Endodermal cell (in vitro differentiated cells): ENCODE measurements at regions not wholly inside any gene's neighbourhood (a gene's known extent, or its start where the extent isn't known, plus 50 kb on each side); places are given as distances from the start of the nearest gene placed in this dataset.

Experiments
- DNase-seq: peaks from one replicate; pipeline ENCODE4 v3.0.0-alpha.2; 2017
- H3K27ac ChIP-seq: 2 replicates; pipeline ENCODE4 v1.5.1; 2013; ENCODE audit warnings: mild to moderate bottlenecking, low read depth, low read length, moderate library complexity
- H3K27me3 ChIP-seq: 2 replicates; pipeline ENCODE4 v1.6.1; 2013; ENCODE audit warnings: mild to moderate bottlenecking, low read length, moderate library complexity; ENCODE audit not compliant: insufficient read depth, control insufficient read depth, poor library complexity, severe bottlenecking
- H3K36me3 ChIP-seq: 2 replicates; pipeline ENCODE4 v1.7.0; 2013; ENCODE audit warnings: mild to moderate bottlenecking, low read length, moderate library complexity; ENCODE audit not compliant: control insufficient read depth, insufficient read depth
- H3K4me1 ChIP-seq: one replicate; pipeline ENCODE4 v1.7.0; 2013; ENCODE audit warnings: low read length; ENCODE audit not compliant: control insufficient read depth, insufficient read depth
- H3K4me3 ChIP-seq: 2 replicates; pipeline ENCODE4 v1.5.1; 2013; ENCODE audit warnings: mild to moderate bottlenecking, low read length, moderate library complexity
- H3K9ac ChIP-seq: 2 replicates; pipeline ENCODE4 v1.6.1; 2013; ENCODE audit warnings: mild to moderate bottlenecking, low read length, moderate library complexity; ENCODE audit not compliant: poor library complexity, severe bottlenecking; ENCODE audit errors: extremely low read depth
- H3K9me3 ChIP-seq: 2 replicates; pipeline ENCODE4 v1.6.1; 2013; ENCODE audit warnings: mild to moderate bottlenecking, low read length, moderate library complexity; ENCODE audit not compliant: control insufficient read depth
- H3K27ac Mint-ChIP-seq: 2 replicates; pipeline ENCODE4 v1.8.0; 2020; ENCODE audit warnings: mixed read lengths
- H3K27me3 Mint-ChIP-seq: 2 replicates; pipeline ENCODE4 v1.8.0; 2021; ENCODE audit warnings: mild to moderate bottlenecking, mixed read lengths; ENCODE audit not compliant: insufficient read depth
- H3K36me3 Mint-ChIP-seq: 2 replicates; pipeline ENCODE4 v1.8.0; 2020; ENCODE audit warnings: low read depth, mixed read lengths
- H3K4me1 Mint-ChIP-seq: 2 replicates; pipeline ENCODE4 v1.8.0; 2020; ENCODE audit warnings: mixed read lengths
- H3K4me3 Mint-ChIP-seq: 2 replicates; pipeline ENCODE4 v1.8.0; 2020; ENCODE audit warnings: mild to moderate bottlenecking, moderate library complexity, mixed read lengths
- H3K9me3 Mint-ChIP-seq: 2 replicates; pipeline ENCODE4 v1.8.0; 2020; ENCODE audit warnings: mild to moderate bottlenecking, mixed read lengths
- CTCF ChIP-seq: fragments of 200-600 bp; sonication (generic); conservative IDR thresholded peaks from 2 replicates; pipeline ENCODE4 v1.5.0; 2021; ENCODE audit warnings: antibody characterized with exemption, mild to moderate bottlenecking
- WGBS, 2 experiments: methylation state at CpG; one replicate each; pipeline versions ENCODE4 v1.1.5 to v1.1.7; 2013; ENCODE audit warnings: missing lambda C conversion rate in 2 of 2, mixed read lengths in 1 of 2; ENCODE audit not compliant: insufficient coverage in 1 of 2, insufficient read length in 1 of 2; 5-methylcytosine and 5-hydroxymethylcytosine counted together

GRCh38 chr11:92827132-92827531 is 142.3 kb upstream of the MTNR1B start:
- H3K4me3 Mint-ChIP-seq: no peak overlapping the region
- WGBS, 2 experiments: 84 to 92% methylated on average over 2 of the region's 2 CpGs
- Histone ChIP-seq H3K4me1 (peaks cover 20% of the 10 kb centered on the region), H3K9ac (no peak overlapping the region), H3K4me3 (no peak overlapping the region), H3K27me3 (no peaks in the 10 kb centered on the region), H3K36me3 (no peaks in the 10 kb centered on the region), H3K9me3 (no peaks in the 10 kb centered on the region), H3K27ac (no peak overlapping the region)
- DNase-seq: no peak
- no peak overlapping the region for H3K27ac Mint-ChIP-seq
- peaks cover 27% of the 10 kb centered on the region for H3K4me1 Mint-ChIP-seq
- H3K27me3 Mint-ChIP-seq: no peaks in the 10 kb centered on the region
- H3K36me3 Mint-ChIP-seq: peaks cover 3% of the 10 kb centered on the region
- TF ChIP-seq CTCF: no peak
- H3K9me3 Mint-ChIP-seq: no peaks in the 10 kb centered on the region

DNA sequence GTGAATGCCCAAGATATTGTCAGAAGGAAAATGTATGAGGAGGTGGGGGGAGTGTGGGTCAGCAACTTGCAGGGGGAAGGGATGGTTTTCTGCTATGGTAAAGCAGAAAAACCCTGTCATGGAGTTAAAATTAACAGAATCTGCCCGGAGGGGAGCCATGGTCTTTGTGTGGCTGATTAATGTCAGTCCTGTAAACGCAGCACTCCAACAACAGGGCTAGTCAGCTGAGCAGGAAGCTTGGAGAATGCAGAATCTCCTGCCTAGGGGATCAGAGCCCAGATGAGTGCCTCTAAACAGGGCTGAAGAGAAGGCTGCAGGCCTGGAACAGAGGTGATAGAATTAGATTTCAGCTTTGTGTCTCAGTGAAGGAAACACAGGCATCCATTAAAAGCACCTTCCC is 140.9 kb upstream of the MTNR1B start:
- H3K27me3 Mint-ChIP-seq: no peaks in the 10 kb centered on the region
- H3K36me3 Mint-ChIP-seq: peaks cover 3% of the 10 kb centered on the region
- Histone ChIP-seq H3K27ac (peak overlapping the region; percentile 81), H3K27me3 (no peaks in the 10 kb centered on the region), H3K4me3 (no peak overlapping the region), H3K9me3 (no peaks in the 10 kb centered on the region), H3K9ac (no peak overlapping the region), H3K4me1 (peaks cover 20% of the 10 kb centered on the region), H3K36me3 (no peaks in the 10 kb centered on the region)
- no peaks in the 10 kb centered on the region for H3K9me3 Mint-ChIP-seq
- DNase-seq: no peak
- no peak for TF ChIP-seq CTCF
- H3K27ac Mint-ChIP-seq: peak overlapping the region; percentile 16
- H3K4me3 Mint-ChIP-seq: no peak overlapping the region
- 33 to 42% methylated on average over 2 of the region's 2 CpGs for WGBS, 2 experiments
- peaks cover 22% of the 10 kb centered on the region for H3K4me1 Mint-ChIP-seq

DNA sequence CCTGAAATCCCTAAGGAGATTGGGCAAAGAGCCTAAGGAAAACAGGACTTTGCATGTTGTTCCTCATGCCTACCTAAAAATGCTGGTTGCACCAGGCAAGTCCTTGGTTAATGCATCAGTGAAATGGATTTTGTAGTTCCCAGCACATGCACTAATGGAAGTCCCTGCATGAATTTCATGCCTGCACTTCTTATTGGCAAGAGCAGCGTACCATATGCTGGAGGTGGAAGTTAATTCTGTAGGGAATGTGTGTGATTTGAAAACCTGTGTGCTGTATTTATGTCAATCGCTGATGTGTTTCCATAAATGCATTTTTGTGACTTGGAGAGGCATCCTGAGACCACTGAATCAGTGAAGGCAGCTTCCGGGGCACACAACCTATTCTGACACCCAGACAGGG is 140.3 kb upstream of the MTNR1B start:
- DNase-seq: no peak
- H3K36me3 Mint-ChIP-seq: peaks cover 3% of the 10 kb centered on the region
- Histone ChIP-seq H3K27me3 (no peaks in the 10 kb centered on the region), H3K36me3 (no peaks in the 10 kb centered on the region), H3K9ac (no peak overlapping the region), H3K27ac (peak overlapping the region; percentile 81), H3K4me1 (peaks cover 20% of the 10 kb centered on the region), H3K4me3 (no peak overlapping the region), H3K9me3 (no peaks in the 10 kb centered on the region)
- H3K9me3 Mint-ChIP-seq: no peaks in the 10 kb centered on the region
- H3K27ac Mint-ChIP-seq: no peak overlapping the region
- peaks cover 22% of the 10 kb centered on the region for H3K4me1 Mint-ChIP-seq
- no peaks in the 10 kb centered on the region for H3K27me3 Mint-ChIP-seq
- WGBS, 2 experiments: 90 to 92% methylated on average over 3 of the region's 3 CpGs
- no peak overlapping the region for H3K4me3 Mint-ChIP-seq
- TF ChIP-seq CTCF: no peak
